GM18517 (cell line): ENCODE measurements at regions not wholly inside any gene's neighbourhood (a gene's known extent, or its start where the extent isn't known, plus 50 kb on each side); places are given as distances from the start of the nearest gene placed in this dataset.
"Not testable (repeated sequence)": the region's sequence is repeated elsewhere in the genome, so short reads cannot be mapped to it uniquely, and the experiment has no call there.

ENCODE experiments used
- ATAC-seq: cut with Tn5 transposase; IDR thresholded peaks from one replicate; pipeline ENCODE4 v1.9.1; 2021; ENCODE audit warnings: mild to moderate bottlenecking, moderate library complexity; ENCODE audit not compliant: unreplicated experiment

DNA sequence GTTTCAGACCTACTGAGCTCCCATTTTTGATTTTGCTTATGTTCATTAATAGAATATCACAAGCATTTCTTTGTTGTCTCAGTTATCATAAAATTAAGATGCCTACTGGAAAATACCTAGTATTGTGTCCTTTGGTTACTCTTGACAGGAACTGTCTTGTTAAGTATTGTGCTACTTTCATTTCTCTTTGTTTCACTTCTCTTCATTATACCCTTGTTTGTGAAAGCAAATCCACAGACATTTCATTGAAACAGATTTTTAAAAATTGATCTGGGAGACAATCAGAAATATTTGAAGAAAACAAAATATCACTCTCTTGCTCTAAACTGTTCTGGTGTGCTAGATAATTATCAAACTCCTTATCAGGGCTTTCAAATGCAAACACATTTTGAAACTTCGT, 290.5 kb upstream of the EYS start:
- no peak for ATAC-seq

DNA sequence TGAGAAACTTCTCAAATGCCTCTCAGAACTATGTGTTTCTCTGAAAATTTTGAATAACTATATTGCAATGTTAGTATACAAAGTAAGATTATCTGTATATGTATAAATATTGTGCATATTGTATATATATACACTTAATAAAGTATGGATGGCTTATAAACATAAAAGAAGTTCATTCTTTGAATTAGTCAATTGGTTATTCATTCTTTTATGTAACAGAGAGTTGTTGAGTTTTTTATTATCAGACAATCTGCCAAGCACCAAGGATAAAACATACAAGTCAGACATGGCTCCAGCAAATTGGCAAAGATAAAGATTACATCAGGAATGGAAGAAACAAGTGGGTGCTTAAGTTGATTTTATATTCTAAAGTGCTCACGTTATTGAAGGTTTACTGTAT, 289.1 kb upstream of the EYS start:
- ATAC-seq = no peak

- ATAC-seq = no peak
Observed at GRCh38 chr6:65989676-65990075, 282.6 kb upstream of the EYS start.

- ATAC-seq = no peak
Observed at GRCh38 chr6:65988006-65988405, 281.0 kb upstream of the EYS start.

DNA sequence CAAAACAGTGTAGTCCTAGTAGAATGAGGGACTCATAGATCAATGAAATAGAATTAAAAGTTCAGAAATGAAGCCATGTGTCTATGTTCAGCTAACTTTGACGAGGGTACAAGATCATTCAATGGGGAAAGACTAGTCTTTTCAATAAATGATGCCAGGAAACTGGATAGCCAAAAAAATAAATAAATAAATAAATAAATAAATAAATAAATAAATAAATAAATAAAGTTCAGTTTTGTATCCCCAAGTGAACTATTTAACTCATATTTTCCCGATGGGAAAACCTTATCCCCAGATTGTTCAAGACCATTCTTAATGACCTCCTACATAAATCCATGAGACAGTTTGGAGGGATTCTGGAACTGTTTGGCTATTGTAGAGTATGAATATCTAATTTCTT, 277.1 kb upstream of the EYS start:
- no peak for ATAC-seq

DNA sequence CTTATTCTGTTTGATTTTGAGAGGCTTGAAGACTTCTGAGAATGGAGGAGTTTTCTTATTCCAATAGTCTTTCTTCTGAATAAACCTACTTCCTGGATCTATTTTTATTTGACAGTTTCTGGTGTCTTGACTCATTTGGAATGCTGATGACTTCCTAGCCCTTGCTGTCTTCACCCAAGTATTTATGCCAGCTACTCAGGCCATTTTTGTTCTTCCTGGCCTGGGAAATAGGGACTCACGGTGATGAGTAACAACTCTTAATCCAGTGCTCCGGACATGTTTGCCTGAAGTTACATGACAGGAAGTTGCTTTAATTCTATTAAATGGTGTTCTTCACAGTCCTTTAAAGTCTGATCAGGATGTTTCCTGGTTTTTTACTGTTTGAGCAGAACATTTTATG, 272.1 kb upstream of the EYS start:
- no peak for ATAC-seq

- not testable (repeated sequence) for ATAC-seq
Observed at GRCh38 chr6:65971252-65971651, 264.2 kb upstream of the EYS start.

DNA sequence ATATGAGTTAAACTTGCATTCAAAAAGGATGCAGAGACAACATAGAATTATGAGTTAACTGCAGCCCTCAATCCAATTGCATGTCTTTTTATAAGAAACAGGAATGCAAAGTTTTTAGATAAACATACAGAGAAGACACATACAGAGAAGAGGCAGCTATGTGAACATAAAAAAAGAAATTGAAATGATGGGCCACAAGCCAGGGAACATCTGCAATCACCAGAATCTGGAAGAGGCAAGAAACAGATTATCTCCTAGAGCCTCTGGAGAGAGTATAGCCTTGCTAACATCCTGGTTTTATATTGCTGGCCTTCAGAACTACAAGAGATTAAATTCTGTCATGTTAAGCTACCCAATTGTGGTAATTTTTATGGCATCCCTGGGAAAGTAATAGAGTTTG, 257.2 kb upstream of the EYS start:
- no peak for ATAC-seq

DNA sequence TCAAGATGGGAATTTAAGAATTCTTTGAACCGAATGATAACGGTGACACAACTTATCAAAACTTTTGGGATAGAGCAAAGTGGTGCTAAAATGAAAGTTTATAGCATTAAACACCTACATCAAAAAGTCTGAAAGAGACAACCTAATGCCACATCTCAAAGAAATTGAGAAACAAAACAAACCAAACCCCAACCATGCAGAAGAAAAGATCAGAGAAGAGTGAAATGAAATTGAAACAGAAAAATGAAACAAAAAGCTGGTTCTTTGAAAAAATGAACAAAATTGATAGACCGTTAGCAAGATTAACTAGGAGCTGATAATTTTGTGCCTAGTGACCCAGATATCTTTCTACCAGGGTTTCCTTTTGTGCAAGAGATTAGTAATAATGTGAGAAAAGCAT, 248.0 kb upstream of the EYS start:
- ATAC-seq = no peak

GRCh38 chr6:65948062-65948461, 241.0 kb upstream of the EYS start:
- ATAC-seq = no peak

GRCh38 chr6:65943548-65943947, 236.5 kb upstream of the EYS start:
- ATAC-seq = no peak

- ATAC-seq = no peak
Observed at GRCh38 chr6:65943051-65943450, 236.0 kb upstream of the EYS start.

- no peak for ATAC-seq
Observed at GRCh38 chr6:65938000-65938399, 231.0 kb upstream of the EYS start.

GRCh38 chr6:65935412-65935811, 228.4 kb upstream of the EYS start:
- no peak for ATAC-seq

DNA sequence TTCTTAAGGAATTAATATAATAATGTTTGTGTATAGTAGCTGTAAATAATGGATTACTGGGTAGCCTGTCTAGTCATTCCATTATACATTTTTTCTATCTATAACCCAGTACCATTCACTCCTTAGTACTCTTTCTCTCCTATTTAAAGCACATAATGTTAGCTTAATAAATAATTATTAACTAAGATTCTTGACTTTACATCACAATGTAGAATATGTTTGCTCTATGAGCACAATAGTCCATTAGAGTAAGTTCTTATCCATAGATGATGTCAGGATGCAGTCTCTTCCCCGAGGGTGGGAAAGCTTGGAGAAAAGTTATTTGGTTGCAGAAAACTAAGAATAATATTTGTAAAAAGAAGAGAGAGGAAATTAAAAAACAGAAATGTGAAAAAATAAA, 226.4 kb upstream of the EYS start:
- ATAC-seq = no peak

DNA sequence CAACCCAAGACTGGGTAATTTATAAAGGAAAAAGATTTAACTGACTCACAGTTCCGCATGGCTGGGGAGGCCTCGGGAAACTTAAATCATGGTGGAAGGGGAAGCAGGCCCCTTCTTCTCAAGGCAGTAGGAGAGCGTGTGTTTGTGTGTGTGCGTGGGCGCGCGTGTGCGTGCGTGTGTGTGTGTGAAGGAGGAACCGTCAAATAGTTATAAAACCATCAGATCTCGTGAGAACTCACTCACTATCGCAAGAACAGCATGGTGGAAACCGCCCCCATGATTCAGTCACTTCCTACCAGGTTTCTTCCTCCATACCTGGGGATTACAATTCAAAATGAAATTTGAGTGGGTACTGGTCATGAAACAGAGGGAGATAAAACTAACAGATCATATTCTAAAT, 220.1 kb upstream of the EYS start:
- no peak for ATAC-seq

GRCh38 chr6:65924411-65924810, 217.4 kb upstream of the EYS start:
- ATAC-seq = no peak

DNA sequence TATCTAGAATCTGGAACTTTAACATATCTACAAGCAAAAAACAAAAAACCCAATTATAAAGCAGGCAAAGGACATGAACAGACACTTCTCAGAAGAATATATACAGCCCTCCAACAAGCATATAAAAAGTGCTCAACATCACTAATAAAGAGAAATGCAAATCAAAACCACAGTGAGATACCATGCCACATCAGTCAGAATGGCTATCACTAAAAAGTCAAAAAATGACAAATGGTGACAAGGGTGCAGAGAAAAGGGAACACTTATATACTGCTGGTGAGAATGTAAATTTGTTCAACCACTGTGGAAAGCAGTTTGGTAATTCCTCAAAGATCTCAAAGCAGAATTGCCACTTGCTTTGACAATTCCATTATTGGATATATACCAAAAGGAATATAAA, 215.0 kb upstream of the EYS start:
- no peak for ATAC-seq

DNA sequence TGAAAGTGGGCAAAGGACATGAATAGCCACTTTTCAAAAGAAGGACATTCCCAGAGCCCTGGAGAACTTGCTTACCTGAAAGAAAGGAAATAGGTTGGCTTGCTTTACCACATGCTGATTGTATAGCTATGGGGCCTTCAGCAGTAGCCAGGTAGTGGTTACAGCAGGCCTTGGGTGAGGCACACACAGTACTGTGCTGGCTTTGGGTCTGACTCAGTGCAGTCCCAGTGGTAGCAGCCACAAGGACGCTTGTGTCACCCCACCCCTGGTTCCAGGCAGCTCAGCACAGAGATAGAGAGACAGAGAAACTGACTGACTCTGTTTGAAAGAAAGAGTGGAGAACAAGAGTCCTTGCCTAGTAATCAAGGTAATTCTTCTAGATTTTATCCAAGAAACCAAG, 201.0 kb upstream of the EYS start:
- no peak for ATAC-seq

DNA sequence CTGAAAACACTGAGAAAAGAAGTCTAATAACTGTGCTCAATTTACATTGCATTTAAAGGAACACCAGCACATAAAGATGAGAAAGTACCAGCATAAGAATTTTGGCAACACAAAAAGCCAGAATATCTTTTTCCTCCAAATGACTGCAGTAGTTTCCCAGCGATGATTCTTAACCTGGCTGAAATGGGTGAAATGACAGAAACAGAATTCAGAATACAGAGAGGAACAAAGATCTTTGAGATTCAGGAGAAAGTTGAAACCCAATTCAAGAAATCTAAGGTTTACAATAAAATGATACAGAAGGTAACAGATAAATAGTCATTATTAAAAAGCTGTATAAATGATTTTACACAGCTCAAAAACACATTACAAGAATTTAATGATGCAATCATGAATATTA, 197.0 kb upstream of the EYS start:
- ATAC-seq = no peak

- ATAC-seq = no peak
Observed at GRCh38 chr6:65900928-65901327, 193.9 kb upstream of the EYS start.

- ATAC-seq = no peak
Observed at GRCh38 chr6:65896140-65896539, 189.1 kb upstream of the EYS start.

GRCh38 chr6:65876668-65877067, 169.6 kb upstream of the EYS start:
- no peak for ATAC-seq

- ATAC-seq = no peak
Observed at GRCh38 chr6:65852369-65852852, 145.4 kb upstream of the EYS start.
